Hepatocyte (in vitro differentiated cells): ENCODE measurements at regions not wholly inside any gene's neighbourhood (a gene's known extent, or its start where the extent isn't known, plus 50 kb on each side); places are given as distances from the start of the nearest gene placed in this dataset.

Source experiments
- DNase-seq: peaks from one replicate; pipeline ENCODE4 v3.0.0-alpha.2; 2016; ENCODE audit warnings: low spot score
- H2AFZ ChIP-seq: fragments of 200-600 bp; sonication (generic); 2 replicates; pipeline ENCODE4 v1.6.0; 2016; ENCODE audit warnings: antibody characterized with exemption, mild to moderate bottlenecking
- H3K27ac ChIP-seq: fragments of 200-600 bp; sonication (generic); 2 replicates; pipeline ENCODE4 v1.5.1; 2016; ENCODE audit warnings: mild to moderate bottlenecking
- H3K27me3 ChIP-seq: fragments of 200-600 bp; sonication (generic); 2 replicates; pipeline ENCODE4 v1.6.1; 2016
- H3K36me3 ChIP-seq: fragments of 200-600 bp; sonication (generic); replicated peaks from 2 replicates; pipeline ENCODE4 v1.5.1; 2016; ENCODE audit warnings: low read depth; ENCODE audit not compliant: insufficient read depth
- H3K4me1 ChIP-seq: fragments of 200-600 bp; sonication (generic); 2 replicates; pipeline ENCODE4 v1.5.1; 2016; ENCODE audit warnings: mild to moderate bottlenecking, moderate library complexity; ENCODE audit not compliant: insufficient read depth
- H3K4me2 ChIP-seq: fragments of 200-600 bp; sonication (generic); 2 replicates; pipeline ENCODE4 v1.6.0; 2016
- H3K4me3 ChIP-seq: fragments of 200-600 bp; sonication (generic); 2 replicates; pipeline ENCODE4 v1.5.1; 2016; ENCODE audit warnings: mild to moderate bottlenecking
- H3K79me2 ChIP-seq: fragments of 200-600 bp; sonication (generic); 2 replicates; pipeline ENCODE4 v1.6.0; 2017; ENCODE audit warnings: mild to moderate bottlenecking
- H3K9me2 ChIP-seq: fragments of 200-600 bp; sonication (generic); replicated peaks from 2 replicates; pipeline ENCODE4 v1.6.0; 2017; ENCODE audit warnings: mild to moderate bottlenecking; ENCODE audit not compliant: insufficient read depth
- H3K9me3 ChIP-seq: fragments of 200-600 bp; sonication (generic); 2 replicates; pipeline ENCODE4 v1.5.1; 2016; ENCODE audit warnings: low read depth, mild to moderate bottlenecking
- H4K20me1 ChIP-seq: fragments of 200-600 bp; sonication (generic); 2 replicates; pipeline ENCODE4 v1.6.0; 2016; ENCODE audit warnings: mild to moderate bottlenecking; ENCODE audit not compliant: insufficient read depth, poor library complexity, severe bottlenecking
- EZH2 ChIP-seq: fragments of 200-600 bp; sonication (generic); IDR thresholded peaks from 2 replicates; pipeline ENCODE4 v1.6.1; 2016; ENCODE audit warnings: antibody characterized with exemption, mild to moderate bottlenecking, borderline replicate concordance
- EZH2phosphoT487 ChIP-seq: fragments of 200-600 bp; sonication (generic); IDR thresholded peaks from one replicate; pipeline ENCODE4 v1.6.1; 2018; ENCODE audit warnings: antibody characterized with exemption, mild to moderate bottlenecking, low read depth, moderate library complexity; ENCODE audit not compliant: unreplicated experiment, severe bottlenecking
- WGBS: methylation state at CpG from one replicate; pipeline ENCODE4 v1.1.6; 2016; ENCODE audit warnings: low lambda C conversion rate; ENCODE audit errors: missing lambda C conversion rate; 5-methylcytosine and 5-hydroxymethylcytosine counted together
- TF ChIP-seq, protein P1 (sequence below): fragments of 200-600 bp; sonication (generic); IDR thresholded peaks from 2 replicates; pipeline ENCODE4 v1.5.1; 2016; ENCODE audit warnings: antibody characterized with exemption, mild to moderate bottlenecking; ENCODE audit not compliant: poor library complexity

- Histone ChIP-seq H3K27ac (peak overlapping the region; percentile 7), H3K27me3 (no peaks in the 10 kb centered on the region), H3K4me1 (no peaks in the 10 kb centered on the region), H3K36me3 (no peaks in the 10 kb centered on the region), H3K4me3 (no peak overlapping the region), H4K20me1 (no peaks in the 10 kb centered on the region), H2AFZ (no peak overlapping the region), H3K79me2 (no peaks in the 10 kb centered on the region), H3K9me3 (no peaks in the 10 kb centered on the region), H3K9me2 (no peaks in the 10 kb centered on the region), H3K4me2 (no peak overlapping the region)
- no peak for DNase-seq
- WGBS, result 85% methylated on average over 5 of the region's 5 CpGs
- TF ChIP-seq, protein P1, sequence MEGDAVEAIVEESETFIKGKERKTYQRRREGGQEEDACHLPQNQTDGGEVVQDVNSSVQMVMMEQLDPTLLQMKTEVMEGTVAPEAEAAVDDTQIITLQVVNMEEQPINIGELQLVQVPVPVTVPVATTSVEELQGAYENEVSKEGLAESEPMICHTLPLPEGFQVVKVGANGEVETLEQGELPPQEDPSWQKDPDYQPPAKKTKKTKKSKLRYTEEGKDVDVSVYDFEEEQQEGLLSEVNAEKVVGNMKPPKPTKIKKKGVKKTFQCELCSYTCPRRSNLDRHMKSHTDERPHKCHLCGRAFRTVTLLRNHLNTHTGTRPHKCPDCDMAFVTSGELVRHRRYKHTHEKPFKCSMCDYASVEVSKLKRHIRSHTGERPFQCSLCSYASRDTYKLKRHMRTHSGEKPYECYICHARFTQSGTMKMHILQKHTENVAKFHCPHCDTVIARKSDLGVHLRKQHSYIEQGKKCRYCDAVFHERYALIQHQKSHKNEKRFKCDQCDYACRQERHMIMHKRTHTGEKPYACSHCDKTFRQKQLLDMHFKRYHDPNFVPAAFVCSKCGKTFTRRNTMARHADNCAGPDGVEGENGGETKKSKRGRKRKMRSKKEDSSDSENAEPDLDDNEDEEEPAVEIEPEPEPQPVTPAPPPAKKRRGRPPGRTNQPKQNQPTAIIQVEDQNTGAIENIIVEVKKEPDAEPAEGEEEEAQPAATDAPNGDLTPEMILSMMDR, result no peak
- TF ChIP-seq EZH2phosphoT487 (no peak), EZH2 (no peak)
These were observed 181.1 kb upstream of the DAB2 start for GRCh38 chr5:39605588-39606575.

GRCh38 chr5:39605145-39605544 is 180.4 kb upstream of the DAB2 start:
- no peak overlapping the region for H3K27ac ChIP-seq
- H3K4me3 ChIP-seq, result no peak overlapping the region
- H2AFZ ChIP-seq, result no peak overlapping the region
- no peak for DNase-seq
- no peaks in the 10 kb centered on the region for H3K9me3 ChIP-seq
- no peaks in the 10 kb centered on the region for H3K27me3 ChIP-seq
- TF ChIP-seq EZH2phosphoT487 (no peak), EZH2 (no peak)
- TF ChIP-seq, protein P1, result no peak
- WGBS, result 96% methylated on average over 5 of the region's 5 CpGs
- no peaks in the 10 kb centered on the region for H4K20me1 ChIP-seq
- H3K4me1 ChIP-seq, result peaks cover 4% of the 10 kb centered on the region
- H3K79me2 ChIP-seq, result no peaks in the 10 kb centered on the region
- H3K4me2 ChIP-seq, result no peak overlapping the region
- H3K36me3 ChIP-seq, result no peaks in the 10 kb centered on the region
- H3K9me2 ChIP-seq, result no peaks in the 10 kb centered on the region

DNA sequence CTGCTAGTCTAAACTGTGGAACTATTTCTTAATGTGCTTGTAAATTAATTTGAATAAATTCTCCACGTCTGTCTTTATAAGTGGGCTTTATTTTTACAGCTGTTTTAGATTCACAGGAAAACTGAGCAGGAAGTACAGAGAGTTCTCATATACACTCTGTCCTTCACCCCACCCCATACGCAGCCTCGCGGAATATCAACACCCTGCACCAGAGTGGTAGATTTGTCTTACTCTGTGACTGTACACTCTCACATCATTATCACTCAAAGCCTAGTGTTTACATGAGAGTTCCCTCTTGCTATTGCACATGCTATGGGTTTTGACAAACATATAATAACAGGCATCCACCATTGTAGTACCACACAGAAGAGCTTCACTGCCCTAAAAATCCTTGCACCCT is 179.7 kb upstream of the DAB2 start:
- H2AFZ ChIP-seq, result no peak overlapping the region
- H3K36me3 ChIP-seq, result no peaks in the 10 kb centered on the region
- H3K4me2 ChIP-seq, result no peak overlapping the region
- H3K79me2 ChIP-seq, result no peaks in the 10 kb centered on the region
- no peak overlapping the region for H3K4me3 ChIP-seq
- H3K4me1 ChIP-seq, result peaks cover 8% of the 10 kb centered on the region
- WGBS, result 59% methylated on average over 4 of the region's 4 CpGs
- no peaks in the 10 kb centered on the region for H3K27me3 ChIP-seq
- H3K27ac ChIP-seq, result no peak overlapping the region
- no peak for DNase-seq
- H4K20me1 ChIP-seq, result no peaks in the 10 kb centered on the region
- H3K9me2 ChIP-seq, result no peaks in the 10 kb centered on the region
- TF ChIP-seq EZH2 (no peak), EZH2phosphoT487 (no peak)
- TF ChIP-seq, protein P1, result no peak
- no peaks in the 10 kb centered on the region for H3K9me3 ChIP-seq
